Gastrocnemius medialis (tissue), 4 donors: ENCODE measurements at regions not wholly inside any gene's neighbourhood (a gene's known extent, or its start where the extent isn't known, plus 50 kb on each side); places are given as distances from the start of the nearest gene placed in this dataset.

Source experiments
- POLR2A ChIP-seq, 2 donors: fragments of 450-650 bp; IDR thresholded peaks; one replicate each; pipeline ENCODE4 v1.6.1; 2017; ENCODE audit warnings: antibody characterized with exemption in 2 of 2, mild to moderate bottlenecking in 2 of 2, moderate library complexity in 2 of 2
- TF ChIP-seq, protein P1 (sequence below), 5 experiments: fragments of 450-650 bp in 3 of 5; fragments of 200-600 bp in 2 of 5; sonication (generic) in 2 of 5; IDR thresholded peaks in 4 of 5; conservative IDR thresholded peaks in 1 of 5; 1 replicate in 4 of 5; 2 replicates in 1 of 5; pipeline ENCODE4 v1.5.1; 2016 to 2019; ENCODE audit warnings: antibody characterized with exemption in 5 of 5, mild to moderate bottlenecking in 3 of 5, moderate library complexity in 3 of 5

DNA sequence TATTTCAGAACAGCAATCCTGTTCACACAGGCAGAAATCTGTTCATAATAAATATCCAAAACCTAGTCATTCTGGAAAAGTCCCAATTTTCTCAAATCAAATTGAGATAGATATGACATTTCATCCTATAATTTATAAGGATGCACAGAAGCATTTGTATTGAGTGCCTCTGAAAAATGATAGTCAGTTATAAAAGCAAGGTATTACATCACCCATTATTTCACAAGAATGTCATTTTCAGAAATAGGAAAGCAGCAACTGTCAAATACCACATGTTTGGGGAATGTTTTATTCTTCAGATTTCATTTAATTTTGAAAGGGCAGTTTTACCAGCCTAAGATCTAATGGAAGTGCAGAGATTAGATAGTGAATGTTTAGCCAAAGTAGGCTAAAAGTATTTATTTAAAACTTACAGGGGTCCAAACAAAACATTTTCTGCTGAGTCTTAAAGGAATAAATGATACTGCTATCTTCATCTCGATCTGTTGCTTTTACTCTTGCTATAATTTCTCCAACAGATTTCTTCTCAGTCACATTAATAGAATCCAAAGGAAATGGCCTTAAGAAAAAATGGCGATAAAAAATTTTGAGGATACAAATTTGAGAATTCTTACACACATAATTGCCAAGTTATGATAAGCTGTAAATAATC, 185.8 kb downstream of the HGF start:
- TF ChIP-seq, protein P1, sequence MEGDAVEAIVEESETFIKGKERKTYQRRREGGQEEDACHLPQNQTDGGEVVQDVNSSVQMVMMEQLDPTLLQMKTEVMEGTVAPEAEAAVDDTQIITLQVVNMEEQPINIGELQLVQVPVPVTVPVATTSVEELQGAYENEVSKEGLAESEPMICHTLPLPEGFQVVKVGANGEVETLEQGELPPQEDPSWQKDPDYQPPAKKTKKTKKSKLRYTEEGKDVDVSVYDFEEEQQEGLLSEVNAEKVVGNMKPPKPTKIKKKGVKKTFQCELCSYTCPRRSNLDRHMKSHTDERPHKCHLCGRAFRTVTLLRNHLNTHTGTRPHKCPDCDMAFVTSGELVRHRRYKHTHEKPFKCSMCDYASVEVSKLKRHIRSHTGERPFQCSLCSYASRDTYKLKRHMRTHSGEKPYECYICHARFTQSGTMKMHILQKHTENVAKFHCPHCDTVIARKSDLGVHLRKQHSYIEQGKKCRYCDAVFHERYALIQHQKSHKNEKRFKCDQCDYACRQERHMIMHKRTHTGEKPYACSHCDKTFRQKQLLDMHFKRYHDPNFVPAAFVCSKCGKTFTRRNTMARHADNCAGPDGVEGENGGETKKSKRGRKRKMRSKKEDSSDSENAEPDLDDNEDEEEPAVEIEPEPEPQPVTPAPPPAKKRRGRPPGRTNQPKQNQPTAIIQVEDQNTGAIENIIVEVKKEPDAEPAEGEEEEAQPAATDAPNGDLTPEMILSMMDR (IDR thresholded peaks at IDR 0.05 in 4 of 5, conservative IDR thresholded peaks at IDR 0.05 in 1 of 5): no peak
- no peak for TF ChIP-seq POLR2A (IDR thresholded peaks at IDR 0.05)
